Activated CD4-positive, alpha-beta T cell treated with anti-CD3 and anti-CD28 coated beads for 1 hour (primary cell): ENCODE measurements at regions not wholly inside any gene's neighbourhood (a gene's known extent, or its start where the extent isn't known, plus 50 kb on each side); places are given as distances from the start of the nearest gene placed in this dataset.
"Not testable (repeated sequence)": the region's sequence is repeated elsewhere in the genome, so short reads cannot be mapped to it uniquely, and the experiment has no call there.

ENCODE experiments used
- DNase-seq: peaks from one replicate; pipeline ENCODE4 v3.0.0-alpha.2; 2020

DNA sequence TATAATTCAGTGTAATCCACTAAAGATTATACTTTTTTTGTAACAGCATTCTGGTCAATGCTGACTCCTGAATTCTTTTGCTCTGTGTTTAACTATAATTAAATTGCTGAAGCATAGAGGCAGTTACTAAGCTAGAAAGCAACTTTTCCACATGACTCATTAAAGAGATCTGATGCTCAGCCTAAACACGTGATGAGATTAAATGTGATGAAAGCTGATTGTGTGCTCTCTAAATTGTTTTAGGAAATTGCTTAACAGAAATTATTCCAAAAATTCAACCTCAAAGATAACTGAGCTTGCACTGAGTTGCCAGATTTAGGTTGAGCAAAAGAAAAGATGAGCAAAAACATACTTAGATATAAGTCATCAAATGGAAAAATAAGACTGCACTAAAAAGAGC is 1033.6 kb downstream of the FAM181B start:
- no peak for DNase-seq

DNA sequence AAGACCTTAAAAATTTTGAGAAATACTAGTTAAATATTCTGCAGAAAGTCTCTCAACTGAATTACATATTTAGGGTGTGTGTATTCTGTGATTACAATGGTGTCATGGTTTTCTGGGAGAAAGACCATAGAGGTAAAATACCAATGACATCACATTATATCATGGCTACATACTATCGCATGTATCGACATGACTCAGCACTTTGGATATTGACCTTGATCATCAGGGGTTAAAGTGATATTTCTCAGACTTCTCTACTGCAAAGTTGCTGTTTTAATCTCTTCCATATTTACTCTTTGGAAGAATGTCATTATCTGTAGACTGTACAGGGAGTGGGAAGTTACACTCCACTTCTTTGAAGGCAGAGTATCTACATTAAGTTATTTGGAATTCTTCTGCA is 1046.6 kb downstream of the FAM181B start:
- DNase-seq: no peak

DNA sequence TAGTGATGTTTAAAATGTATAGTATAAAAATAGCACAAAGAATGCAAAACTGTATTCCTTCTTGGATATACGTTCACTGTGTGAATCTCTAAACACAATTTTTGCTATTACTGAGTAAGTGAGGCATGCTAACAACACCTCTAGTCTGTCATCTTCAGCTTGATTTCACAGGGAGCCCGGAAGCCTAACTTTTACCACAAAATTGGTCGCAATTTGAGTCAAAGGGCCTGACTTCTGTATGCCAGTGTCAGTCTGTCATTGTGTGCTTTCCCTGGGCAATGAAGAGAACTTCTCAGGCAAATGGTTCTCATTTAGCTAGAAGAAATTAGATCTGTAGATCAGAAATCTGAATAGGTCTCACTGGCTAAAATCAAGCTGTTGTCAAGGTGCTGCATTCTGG is 1059.5 kb downstream of the FAM181B start:
- no peak for DNase-seq

DNA sequence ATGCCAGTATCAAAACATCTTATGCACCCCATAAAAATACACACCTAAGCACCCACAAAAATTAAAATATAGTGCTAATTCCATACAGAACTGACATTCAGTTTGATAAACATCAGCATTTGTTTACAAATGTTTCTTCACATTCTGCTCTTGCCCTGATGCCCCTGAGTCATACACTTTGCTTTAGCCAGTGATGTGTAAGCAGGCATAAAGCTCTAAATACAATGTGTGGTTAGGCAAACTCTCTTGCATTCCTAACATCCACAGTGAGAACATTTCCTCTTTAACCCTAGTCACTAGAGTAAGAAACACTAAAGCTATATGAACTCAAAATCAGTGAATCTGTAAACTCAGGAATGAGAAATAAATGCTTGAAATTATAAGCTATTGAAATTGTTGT is 1060.7 kb downstream of the FAM181B start:
- no peak for DNase-seq

DNA sequence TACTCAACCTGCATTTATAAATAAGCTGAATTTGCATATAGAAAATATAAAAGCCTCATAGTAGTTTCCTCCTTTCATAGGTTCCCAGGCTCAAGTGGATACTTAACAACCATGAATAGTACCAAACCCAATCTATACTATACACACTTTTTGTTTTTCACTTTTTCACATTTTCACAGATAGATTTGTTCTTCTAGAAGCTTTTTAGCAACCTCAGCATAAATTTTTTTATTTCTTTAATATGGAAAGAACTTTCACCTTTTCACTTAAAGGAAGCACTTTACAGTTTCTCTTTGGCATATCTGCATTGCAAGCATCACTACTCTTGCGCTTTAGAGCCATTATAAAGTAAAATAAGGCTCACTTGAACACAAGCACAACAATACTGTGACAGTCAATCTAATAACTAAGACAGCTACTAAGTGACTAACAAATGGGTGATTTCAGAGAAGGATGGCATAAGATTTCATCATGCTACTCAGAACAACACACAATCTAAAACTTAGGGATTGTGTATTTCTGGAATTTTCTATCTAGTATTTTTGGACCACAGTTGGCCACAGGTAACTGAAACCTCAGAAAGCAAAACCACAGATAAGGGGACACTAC is 1063.6 kb downstream of the FAM181B start:
- no peak for DNase-seq

DNA sequence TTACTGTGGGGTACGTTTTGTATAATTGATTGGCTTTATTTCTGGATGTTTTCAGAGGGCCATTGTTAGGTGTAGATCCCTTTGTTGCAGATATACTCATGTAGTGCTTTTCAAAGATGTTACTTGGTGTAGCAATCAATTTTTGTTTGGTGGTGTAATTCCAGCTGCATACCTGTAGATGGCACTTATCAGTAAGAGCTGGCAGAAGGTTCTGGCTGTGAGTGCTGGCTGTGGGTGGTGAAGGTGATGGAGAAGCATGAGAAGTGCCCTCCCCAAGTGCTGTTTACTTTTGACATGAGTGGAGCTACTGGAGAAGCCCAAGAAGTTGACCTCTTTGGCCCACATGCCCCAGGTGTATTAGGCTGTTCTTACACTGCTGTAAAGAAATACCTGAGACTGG is 1074.9 kb downstream of the FAM181B start:
- no peak for DNase-seq

DNA sequence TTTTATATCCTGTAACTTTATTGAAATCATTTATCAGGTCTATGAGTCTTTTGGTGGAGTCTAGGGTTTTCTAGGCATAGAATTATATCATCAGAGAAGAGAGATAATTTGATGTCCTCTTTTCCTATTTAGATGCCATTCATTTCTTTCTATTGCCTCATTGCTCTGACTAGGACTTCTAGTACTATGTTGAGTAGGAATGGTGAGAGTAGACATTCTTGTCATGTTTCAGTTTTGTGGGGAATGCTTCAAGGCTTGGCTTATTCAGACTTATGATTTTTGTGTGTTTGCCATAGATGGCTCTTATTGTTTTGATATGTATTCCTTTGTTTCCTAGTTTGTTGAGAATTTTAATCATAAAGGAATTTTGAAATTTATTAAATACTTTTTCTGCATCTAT is 1078.3 kb downstream of the FAM181B start:
- DNase-seq: no peak

DNA sequence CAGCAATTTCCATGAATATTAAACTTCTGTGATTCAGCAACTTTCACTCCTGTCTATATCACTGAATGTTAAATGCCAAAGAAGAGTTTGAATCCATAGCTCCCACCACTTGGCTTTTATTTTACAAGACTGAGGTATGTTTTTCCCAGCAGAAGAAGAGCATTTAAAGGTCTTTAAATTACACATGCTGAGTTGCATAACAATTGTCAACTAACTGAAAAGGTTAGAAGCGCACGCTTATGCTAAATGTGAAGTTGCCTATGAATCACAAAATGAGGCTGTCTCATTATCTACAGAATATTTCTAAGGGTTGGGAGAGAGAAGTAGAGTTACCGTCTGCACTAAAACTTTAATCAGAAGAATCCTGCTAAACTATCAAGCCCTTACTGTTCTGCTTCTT is 1086.3 kb downstream of the FAM181B start:
- no peak for DNase-seq

DNA sequence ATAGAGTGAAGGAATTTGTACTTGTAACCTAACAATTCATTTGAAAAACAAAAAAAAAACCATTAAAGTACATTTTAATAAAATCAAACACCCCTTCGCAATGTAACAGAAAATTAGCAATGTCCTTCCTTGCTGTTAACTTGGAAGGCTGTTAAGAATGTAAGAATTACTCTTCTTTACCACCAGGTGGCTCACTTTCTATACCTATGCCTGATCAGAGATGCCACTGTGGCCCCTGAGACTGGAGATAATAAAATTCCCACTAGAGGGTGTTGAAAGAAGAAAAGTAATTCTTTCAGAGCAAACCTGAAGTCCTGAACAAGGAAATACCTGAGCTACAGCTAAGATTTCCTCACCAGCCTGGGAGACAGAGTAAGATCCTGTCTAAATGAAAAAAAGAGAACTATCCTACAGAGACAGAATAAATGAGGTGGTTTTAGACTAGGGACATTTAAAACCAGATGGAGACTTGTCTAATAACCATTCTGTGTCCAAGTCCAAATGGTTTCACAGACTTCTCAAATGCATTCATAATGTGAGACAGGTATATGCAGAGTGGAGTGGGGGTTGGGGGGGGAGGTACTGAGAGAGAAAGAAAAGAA is 1089.3 kb downstream of the FAM181B start:
- DNase-seq: no peak

DNA sequence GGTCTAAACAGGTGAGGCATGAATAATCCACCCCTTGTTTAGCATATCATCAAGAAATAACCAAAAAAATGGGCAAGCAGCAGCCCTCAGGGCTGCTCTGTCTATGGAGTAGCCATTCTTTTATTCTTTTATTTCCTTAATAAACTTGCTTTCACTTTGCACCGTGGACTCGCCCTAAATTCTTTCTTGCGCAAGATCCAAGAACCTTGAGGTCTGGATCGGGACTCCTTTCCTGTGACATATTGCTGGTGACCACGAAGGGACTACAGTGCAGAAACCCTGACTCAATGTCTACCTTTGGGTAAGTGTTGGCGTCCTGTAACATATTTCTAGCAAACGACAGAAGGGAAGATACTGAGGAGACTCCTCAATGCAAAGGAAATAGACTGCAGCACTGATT is 1099.2 kb downstream of the FAM181B start:
- no peak for DNase-seq

DNA sequence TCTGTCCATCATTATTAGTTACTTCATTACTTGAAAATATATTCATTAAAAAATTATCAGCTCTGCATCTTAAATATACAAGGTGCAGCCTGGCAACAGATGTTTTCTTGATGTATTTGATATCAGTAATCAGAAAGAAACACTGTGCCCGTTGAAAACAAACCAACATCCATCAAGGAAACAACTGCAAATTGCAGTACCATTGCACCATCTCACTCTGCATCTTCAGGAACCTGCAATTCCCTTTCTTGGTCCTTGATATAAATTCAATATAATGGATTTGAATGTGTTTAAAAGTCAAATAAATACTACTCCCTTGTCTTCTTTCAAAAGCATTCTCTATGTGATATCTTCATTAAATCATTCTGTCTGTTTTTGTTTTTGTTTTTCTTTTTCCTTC is 1131.2 kb downstream of the FAM181B start:
- DNase-seq: no peak

DNA sequence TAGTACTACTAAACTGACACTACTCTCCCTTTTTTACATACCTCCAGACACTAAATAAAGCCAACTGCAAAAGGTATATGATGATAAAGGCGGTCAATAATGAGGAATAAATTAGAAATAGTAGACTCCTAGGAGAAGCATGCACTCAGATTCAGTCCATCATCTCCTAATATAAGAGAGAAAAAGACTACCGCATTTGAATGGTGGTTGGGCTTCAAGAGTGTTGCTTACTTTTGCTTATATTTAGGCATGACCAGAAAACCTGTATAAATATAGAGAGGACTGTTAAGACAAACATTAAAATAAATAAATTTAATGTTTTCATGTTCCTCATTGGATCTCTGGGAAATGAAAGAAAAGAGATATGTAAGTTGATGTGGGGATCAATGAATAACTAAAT is 1137.0 kb downstream of the FAM181B start:
- DNase-seq: no peak

DNA sequence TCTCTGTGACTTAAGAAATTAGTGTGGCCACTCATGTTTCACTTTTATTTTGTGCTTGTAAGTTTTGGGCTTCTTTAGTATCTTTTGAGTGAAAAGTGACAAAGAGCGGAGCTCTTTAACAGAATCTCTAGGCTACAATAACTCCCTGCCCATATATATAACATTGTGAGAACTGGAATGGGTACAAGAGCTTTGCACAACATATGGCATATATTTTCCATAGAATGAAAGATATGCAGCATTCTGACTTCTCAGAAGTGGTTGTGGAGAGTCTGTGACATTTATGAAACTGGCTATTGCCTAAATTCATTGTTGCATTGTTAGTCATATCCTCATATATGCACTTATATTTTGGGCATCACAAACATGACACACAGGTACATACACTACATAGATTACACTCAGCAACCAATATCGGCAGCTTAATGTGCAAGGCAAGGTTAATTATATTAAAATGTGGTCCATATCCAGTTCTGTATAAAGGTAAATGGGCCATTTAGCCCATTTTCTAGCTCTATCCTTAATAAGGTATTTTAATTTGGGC is 1148.2 kb downstream of the FAM181B start:
- DNase-seq: no peak

DNA sequence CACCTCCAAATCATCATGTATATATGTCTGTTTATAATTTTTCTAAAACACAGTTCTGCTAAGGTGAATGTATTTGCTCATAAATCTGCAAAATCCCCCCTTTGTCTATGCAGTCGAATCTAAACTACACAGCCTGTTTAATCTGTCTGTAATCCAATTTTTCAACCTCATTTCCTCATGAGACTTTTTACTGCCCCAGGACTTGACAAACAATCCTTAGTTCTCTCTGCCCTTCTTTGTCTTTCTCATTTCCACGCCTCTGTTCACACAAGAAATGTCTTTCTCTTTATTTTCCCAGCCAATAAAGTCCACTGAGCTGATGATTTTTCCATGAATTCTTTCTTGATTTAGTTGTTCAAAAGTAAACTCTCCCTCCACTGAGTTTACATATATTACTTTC is 1154.3 kb downstream of the FAM181B start:
- DNase-seq: no peak

DNA sequence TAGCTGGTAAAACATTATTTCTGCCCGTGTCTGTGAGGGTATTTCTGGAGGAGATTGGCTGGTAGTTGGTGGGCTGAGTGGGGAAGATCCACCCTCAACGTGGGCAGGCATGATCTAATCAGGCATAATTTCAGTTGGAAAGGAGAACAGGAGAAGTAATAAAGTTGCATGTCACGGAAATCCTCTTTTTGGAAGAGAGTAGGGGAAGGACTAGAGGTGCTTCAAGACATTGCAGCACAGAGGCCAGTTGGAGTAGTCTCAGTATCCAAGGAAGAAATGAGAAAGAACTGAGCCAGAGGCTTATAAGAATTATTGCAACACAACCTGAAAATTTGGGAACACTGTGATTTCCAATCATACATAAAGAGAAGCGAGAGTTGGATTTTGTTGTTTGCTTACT is 1155.1 kb downstream of the FAM181B start:
- no peak for DNase-seq

DNA sequence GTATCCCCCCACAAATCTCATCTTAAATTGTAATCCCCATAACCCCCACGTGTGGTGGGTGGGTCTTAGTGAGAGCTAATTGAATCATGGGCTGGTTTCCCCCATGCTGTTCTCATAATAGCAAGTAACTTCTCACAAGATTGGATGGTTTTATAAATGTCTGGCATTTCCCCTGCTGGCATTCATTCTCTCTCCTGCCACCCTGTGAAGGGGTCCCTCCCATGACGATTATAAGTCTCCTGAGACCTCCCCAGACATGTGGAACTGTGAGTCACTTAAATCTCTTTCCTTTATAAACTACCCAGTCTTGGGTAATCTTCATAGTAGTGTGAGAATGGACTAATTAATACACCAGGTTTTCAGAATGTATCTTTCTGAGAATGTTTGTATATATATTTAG is 1159.4 kb downstream of the FAM181B start:
- no peak for DNase-seq

DNA sequence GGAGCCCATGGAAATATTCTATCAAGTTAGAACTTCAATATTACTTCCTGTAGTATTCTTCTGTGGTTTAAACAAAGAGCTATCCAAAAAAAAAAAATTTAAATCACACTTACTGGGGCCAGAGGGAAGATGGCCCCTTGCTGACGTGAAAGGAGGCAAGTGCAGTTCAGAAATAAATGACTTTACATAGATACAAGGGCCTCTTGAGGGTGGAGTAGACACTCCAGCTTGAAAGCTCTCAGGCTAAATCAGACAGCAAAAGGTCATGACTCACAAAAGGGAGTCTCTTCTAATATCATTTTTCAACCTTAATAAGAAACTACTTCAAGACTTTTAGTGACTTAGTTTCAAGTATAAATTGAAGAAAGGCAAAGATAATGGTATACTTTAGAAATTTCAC is 1160.3 kb downstream of the FAM181B start:
- no peak for DNase-seq

DNA sequence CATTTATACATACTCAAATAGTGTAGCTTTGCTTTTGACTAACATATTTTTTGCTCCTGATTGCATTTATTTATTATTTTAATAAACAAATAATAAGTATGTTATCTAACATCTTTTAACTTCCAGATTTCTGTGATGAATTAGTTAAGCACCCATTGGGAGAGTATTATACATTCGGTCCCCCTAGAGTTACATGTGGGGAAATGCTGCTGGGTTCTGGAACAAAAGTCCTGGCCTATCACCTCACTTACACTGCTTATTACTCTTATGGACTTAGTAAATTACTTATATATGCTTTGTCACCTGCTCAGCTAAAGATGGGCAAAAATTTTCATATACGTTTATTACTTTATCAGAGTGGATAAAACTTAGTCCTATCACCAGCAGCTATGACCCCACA is 1163.0 kb downstream of the FAM181B start:
- DNase-seq: no peak

DNA sequence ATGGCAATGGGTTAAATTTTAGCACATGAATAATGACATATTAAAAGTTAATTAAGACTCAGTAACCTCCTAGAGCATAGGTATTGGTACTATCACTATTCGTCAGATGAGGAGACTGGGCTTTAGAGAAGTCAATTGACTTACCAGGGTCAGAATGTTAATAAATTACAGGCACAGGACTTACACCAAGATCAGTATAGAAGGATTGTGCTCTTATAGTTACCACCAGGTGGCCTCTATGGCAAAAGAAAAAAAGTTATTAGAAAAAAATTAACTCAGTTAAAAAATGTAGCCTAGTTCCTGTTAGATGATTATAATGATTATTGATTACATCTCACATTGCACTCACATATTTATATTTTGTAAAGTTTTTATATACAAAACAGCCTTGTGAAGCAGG is 1163.7 kb downstream of the FAM181B start:
- DNase-seq: no peak

DNA sequence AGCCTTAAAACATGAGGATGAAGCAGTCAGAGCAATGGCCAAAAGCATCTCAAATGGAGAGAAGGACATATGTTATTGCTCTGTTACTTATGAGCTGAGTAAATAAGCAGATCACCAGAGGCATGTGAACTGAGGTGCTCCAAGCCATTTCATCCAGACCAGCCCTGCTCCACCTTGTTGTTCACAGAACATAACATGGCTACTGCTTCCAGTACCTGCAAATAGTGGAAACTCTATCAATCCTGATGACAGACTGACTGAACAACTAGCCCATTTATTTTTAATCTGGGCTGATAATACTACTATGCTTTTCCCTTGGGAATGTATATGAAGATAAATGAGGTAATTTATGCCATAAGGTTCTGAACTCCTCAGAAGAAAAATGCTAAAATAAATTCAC is 1164.7 kb downstream of the FAM181B start:
- DNase-seq: no peak

DNA sequence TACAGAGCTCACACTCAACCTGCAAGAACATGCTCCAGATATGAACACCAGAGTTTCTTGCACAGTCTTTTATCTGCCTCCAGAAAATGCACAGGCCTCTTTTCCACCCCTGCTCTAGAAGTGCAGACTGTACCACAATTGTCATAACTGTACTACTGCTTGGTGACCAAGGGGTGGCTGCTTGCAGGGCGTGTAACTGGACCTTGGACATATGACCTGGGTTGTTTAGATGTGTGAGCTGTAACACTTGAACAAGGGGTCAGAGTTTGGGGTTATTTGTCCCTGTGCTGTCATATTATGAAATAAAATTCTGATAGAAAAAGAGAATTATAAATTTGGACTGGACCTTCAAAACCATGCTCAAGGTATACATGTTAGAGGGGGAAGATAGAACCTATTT is 1185.5 kb downstream of the FAM181B start:
- DNase-seq: no peak

DNA sequence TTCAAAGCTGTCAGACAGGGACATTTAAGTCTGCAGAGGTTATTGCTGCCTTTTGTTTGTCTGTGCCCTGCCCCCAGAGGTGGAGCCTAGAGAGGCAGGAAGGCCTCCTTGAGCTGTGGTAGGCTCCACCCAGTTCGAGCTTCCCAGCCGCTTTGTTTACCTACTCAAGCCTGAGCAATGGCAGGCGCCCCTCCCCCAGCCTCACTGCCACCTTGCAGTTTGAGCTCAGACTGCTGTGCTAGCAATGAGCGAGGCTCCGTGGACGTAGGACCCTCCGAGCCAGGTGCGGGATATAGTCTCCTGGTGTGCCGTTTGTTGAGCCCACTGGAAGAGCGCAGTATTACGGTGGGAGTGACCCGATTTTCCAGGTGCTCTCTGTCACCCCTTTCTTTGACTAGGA is 1193.9 kb downstream of the FAM181B start:
- not testable (repeated sequence) for DNase-seq

DNA sequence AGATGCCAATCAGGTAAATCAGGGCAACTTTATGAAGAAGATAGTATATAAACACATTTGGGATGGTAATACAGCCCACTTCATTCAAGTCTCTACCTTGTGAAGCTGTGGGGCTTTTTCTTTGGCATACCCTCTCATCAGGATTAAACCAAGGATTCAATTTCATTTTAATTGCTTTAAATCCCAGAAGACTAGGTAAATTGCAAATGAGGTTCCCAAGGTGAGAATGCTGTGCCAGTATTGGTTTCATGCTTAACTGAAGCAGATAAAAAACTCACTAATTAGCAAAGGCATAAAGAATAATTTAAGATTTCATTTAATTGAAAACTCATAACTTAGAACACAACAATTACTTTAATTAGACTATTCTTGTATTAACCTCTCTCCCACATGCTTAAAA is 1218.1 kb downstream of the FAM181B start:
- no peak for DNase-seq

DNA sequence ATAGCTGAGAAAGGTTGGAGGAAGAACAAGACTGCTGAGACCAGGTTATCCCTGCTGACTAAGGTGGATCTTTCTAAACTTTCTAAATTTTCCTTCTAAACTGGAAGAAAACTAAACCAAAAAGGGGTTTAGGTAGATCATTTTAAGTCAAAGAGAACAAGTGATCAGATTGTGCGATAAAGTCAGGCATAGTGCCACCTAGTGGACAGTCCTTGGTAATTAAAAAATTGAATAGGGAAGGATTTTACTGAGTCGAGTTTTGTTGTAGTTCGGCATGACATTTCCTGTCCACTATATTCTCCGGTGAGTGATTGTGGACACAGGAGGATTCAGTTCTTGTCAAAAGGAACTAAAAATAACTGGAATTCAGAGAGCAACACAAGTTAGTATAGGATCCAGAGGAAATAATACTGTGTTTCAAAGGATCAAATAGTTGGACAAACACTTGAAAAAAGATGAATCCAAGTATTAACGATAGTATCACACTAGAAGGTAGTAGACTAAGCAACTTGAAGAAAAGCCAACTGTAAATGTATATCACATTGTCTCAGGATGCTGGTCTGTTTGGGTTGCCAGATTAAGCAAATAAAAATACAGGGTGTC is 1236.4 kb downstream of the FAM181B start:
- no peak for DNase-seq

DNA sequence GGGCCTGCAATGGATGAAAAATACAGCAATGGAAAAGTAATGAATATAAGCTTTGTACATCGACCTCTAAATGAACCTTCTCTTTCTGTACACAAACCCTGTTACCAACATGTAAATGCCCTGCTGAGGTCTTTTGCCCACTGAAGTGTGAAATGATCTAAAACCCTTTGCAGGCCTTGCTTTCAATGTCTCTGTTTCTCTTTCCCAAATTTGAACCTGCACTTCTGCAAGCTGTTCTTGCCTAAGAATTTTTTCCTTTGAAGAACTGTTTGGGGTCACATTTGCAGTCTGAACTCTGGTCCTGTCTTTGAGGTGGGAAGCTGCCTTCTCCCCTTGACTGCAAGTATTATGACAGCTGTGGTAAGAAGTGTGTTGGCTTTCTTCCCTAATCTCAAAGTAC is 1237.1 kb downstream of the FAM181B start:
- no peak for DNase-seq
